SJSA1 (cell line): ENCODE measurements at regions not wholly inside any gene's neighbourhood (a gene's known extent, or its start where the extent isn't known, plus 50 kb on each side); places are given as distances from the start of the nearest gene placed in this dataset.

ENCODE experiments used
- DNase-seq, 2 experiments: peaks; one replicate each; pipeline ENCODE4 v3.0.0-alpha.2; 2015 to 2020; ENCODE audit warnings: low spot score in 2 of 2, low read depth in 1 of 2
- H3K27ac ChIP-seq: fragments of 250-450 bp; sonication (Bioruptor Pico); 2 replicates; pipeline ENCODE4 v1.5.1; 2020; ENCODE audit warnings: mild to moderate bottlenecking, moderate library complexity
- H3K27me3 ChIP-seq: fragments of 250-450 bp; sonication (Bioruptor Pico); replicated peaks from 2 replicates; pipeline ENCODE4 v1.5.1; 2020; ENCODE audit warnings: mild to moderate bottlenecking, moderate library complexity
- H3K36me3 ChIP-seq: fragments of 250-450 bp; sonication (Bioruptor Pico); 2 replicates; pipeline ENCODE4 v1.5.1; 2020; ENCODE audit warnings: mild to moderate bottlenecking
- H3K4me1 ChIP-seq: fragments of 250-450 bp; sonication (Bioruptor Pico); replicated peaks from 2 replicates; pipeline ENCODE4 v1.6.1; 2021; ENCODE audit warnings: mild to moderate bottlenecking
- H3K4me3 ChIP-seq: fragments of 250-450 bp; sonication (Bioruptor Pico); 2 replicates; pipeline ENCODE4 v1.5.1; 2020; ENCODE audit warnings: mild to moderate bottlenecking
- H3K9me3 ChIP-seq: fragments of 250-450 bp; sonication (Bioruptor Pico); replicated peaks from 2 replicates; pipeline ENCODE4 v1.5.1; 2020; ENCODE audit warnings: mild to moderate bottlenecking

DNA sequence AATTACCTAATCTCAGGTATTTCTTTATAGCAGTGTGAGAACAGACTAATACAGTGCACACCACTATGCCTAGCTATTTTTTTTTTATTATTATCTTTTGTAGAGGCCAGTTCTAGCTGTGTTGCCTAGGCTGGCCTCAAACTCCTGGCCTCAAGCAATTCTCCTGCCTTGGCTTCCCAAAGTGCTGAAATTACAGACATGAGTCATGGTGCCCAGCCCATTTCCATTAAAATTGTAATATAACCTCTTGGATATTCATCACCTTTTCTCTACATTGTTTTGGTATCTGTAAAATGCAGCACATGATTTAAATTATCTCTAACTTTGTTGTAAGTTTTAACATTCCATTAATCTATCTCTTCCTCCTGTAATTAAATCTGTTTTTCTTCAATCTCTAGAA, 2052.9 kb downstream of the ARAP2 start:
- H3K9me3 ChIP-seq = no peaks in the 10 kb centered on the region
- no peak for DNase-seq
- no peaks in the 10 kb centered on the region for H3K4me1 ChIP-seq
- no peaks in the 10 kb centered on the region for H3K27me3 ChIP-seq
- H3K36me3 ChIP-seq = no peaks in the 10 kb centered on the region
- no peak overlapping the region for H3K4me3 ChIP-seq
- H3K27ac ChIP-seq = no peak overlapping the region

- Histone ChIP-seq H3K4me1 (no peaks in the 10 kb centered on the region), H3K27ac (no peak overlapping the region), H3K4me3 (no peak overlapping the region), H3K36me3 (no peaks in the 10 kb centered on the region), H3K9me3 (no peaks in the 10 kb centered on the region), H3K27me3 (no peaks in the 10 kb centered on the region)
- DNase-seq = no peak
Observed at GRCh38 chr4:34193451-34194154, 2050.7 kb downstream of the ARAP2 start.

DNA sequence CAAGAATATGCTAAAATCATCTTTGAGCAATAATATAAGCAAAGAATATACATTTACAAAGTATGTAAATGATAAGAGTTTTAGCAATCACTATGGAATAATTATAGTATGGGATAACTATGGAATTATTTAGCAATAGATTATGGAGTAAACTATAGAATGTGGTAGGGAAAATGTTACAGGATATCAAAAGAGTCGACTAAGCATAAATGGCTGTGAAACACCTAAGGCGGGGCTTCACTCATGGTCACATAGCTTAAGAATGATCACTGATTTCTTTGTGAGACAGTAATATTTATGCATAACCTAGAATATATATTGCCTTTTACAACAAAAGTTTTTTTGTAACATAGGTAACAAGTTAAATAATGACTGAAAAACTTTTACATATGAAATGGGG, 2049.7 kb downstream of the ARAP2 start:
- H3K4me3 ChIP-seq = no peak overlapping the region
- H3K27ac ChIP-seq = no peak overlapping the region
- H3K36me3 ChIP-seq = no peaks in the 10 kb centered on the region
- H3K27me3 ChIP-seq = no peaks in the 10 kb centered on the region
- no peaks in the 10 kb centered on the region for H3K9me3 ChIP-seq
- DNase-seq = no peak
- no peaks in the 10 kb centered on the region for H3K4me1 ChIP-seq

DNA sequence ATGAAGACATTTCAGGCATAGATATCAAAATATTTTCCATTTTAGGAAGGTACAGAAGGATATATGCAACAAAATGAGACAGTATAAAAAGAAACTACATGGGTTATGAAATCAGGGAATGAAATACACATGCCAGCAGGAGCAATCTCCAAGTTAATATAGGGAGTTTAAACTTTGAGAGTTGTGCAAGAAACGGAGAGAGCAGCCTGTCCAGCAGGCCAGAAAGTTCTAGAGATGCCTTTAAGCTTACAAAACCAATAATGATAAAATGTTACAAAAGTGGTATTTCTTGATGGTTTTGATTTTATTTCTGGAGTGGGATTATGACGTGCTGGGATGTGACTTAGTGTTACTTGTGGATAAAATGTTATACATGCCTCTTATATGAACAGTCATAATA, 2047.9 kb downstream of the ARAP2 start:
- Histone ChIP-seq H3K4me1 (no peaks in the 10 kb centered on the region), H3K9me3 (no peaks in the 10 kb centered on the region), H3K36me3 (no peaks in the 10 kb centered on the region), H3K4me3 (no peak overlapping the region), H3K27ac (no peak overlapping the region), H3K27me3 (no peaks in the 10 kb centered on the region)
- no peak for DNase-seq

DNA sequence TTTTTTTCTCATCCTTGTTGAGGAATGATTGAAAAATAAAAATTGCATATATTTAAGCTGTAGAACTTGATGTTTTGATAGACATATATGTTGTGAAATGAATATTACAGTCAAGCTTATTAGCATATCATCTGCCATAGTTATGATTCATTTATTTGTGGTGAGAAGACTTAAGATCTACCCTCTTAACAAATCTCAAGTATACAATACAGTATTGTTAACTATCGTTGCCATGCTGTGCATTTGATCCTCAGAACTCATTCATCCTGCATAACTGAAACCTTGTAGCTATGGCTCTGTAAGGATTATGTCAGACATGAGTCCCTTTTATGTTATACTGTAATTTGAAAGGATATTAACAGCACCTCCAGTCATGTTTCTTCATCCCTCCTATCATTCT, 2045.3 kb downstream of the ARAP2 start:
- no peak overlapping the region for H3K4me3 ChIP-seq
- no peak overlapping the region for H3K27ac ChIP-seq
- H3K36me3 ChIP-seq = no peaks in the 10 kb centered on the region
- H3K27me3 ChIP-seq = no peaks in the 10 kb centered on the region
- no peaks in the 10 kb centered on the region for H3K4me1 ChIP-seq
- no peaks in the 10 kb centered on the region for H3K9me3 ChIP-seq
- DNase-seq = no peak

GRCh38 chr4:34200535-34200934, 2043.8 kb downstream of the ARAP2 start:
- no peak for DNase-seq
- no peak overlapping the region for H3K4me3 ChIP-seq

GRCh38 chr4:34202154-34202553, 2042.2 kb downstream of the ARAP2 start:
- no peaks in the 10 kb centered on the region for H3K9me3 ChIP-seq
- no peaks in the 10 kb centered on the region for H3K36me3 ChIP-seq
- DNase-seq = no peak
- no peak overlapping the region for H3K27ac ChIP-seq
- H3K4me1 ChIP-seq = no peaks in the 10 kb centered on the region
- H3K27me3 ChIP-seq = no peaks in the 10 kb centered on the region
- no peak overlapping the region for H3K4me3 ChIP-seq

More at GRCh38 chr4:34200535-34200934, 2043.8 kb downstream of the ARAP2 start:
- Histone ChIP-seq H3K27me3 (no peaks in the 10 kb centered on the region), H3K4me1 (no peaks in the 10 kb centered on the region), H3K27ac (no peak overlapping the region), H3K36me3 (no peaks in the 10 kb centered on the region), H3K9me3 (no peaks in the 10 kb centered on the region)

DNA sequence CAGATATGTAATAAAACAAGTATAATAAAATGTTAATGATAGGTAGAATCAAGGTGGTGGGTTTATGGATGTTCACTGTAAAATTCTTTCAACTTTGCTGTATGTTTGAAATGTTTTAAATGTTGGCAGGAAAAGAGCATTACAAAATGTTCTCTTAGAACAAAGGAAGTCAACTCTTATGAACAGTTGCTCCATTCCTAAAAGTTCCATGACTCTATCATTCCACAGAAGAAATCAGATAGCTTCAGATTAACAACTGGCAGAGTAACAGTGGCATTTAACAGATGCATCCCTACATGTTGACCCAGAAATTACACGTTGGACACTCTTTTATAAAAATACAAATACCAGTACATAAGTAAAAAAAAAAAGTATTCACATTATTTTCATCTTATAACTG, 2023.7 kb downstream of the ARAP2 start:
- Histone ChIP-seq H3K36me3 (no peaks in the 10 kb centered on the region), H3K4me3 (no peak overlapping the region), H3K27me3 (no peaks in the 10 kb centered on the region), H3K9me3 (no peaks in the 10 kb centered on the region), H3K4me1 (no peaks in the 10 kb centered on the region), H3K27ac (no peak overlapping the region)
- no peak for DNase-seq

DNA sequence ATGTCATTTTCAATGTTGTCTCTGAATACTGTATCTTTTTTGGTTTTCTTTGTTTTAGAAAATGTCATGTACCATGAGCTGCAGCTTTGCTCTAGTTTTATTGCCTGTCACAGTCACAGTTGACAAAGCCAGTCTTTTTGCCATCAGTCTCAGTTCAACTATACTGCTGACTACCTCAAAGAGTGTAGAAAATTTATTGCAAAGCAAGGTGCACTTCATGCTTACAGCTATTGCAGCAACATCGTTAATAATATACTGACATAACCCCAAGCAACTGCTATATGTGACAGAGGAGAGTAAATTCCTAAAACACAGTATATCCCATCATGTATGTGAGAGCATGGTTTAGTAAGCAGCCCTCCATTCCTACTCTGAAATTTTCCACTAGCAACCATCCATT, 2022.3 kb downstream of the ARAP2 start:
- Histone ChIP-seq H3K27me3 (no peaks in the 10 kb centered on the region), H3K27ac (no peak overlapping the region), H3K36me3 (no peaks in the 10 kb centered on the region), H3K4me3 (no peak overlapping the region), H3K9me3 (no peaks in the 10 kb centered on the region), H3K4me1 (no peaks in the 10 kb centered on the region)
- no peak for DNase-seq

DNA sequence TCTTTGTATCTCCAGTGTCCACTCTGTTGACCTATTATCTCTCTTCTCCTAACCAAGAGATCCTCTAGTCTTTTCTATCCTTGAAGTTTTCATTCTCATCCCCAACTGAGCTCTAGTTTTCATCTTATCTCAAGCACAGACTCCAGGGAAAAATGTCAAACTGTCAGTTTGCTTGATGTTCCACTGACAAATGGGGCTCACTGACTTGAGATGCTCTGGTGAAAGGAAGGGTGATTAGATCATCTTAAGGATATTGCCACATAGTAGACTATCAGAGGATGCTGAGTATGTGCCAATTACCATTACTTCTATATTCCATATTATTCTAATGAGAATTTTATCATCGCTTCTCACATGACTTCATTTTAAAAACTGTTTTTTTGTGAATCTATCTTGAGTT, 2008.2 kb downstream of the ARAP2 start:
- H3K27me3 ChIP-seq = no peaks in the 10 kb centered on the region
- H3K9me3 ChIP-seq = no peaks in the 10 kb centered on the region
- no peak overlapping the region for H3K4me3 ChIP-seq
- H3K4me1 ChIP-seq = no peaks in the 10 kb centered on the region
- no peak for DNase-seq
- H3K36me3 ChIP-seq = no peaks in the 10 kb centered on the region
- H3K27ac ChIP-seq = no peak overlapping the region

DNA sequence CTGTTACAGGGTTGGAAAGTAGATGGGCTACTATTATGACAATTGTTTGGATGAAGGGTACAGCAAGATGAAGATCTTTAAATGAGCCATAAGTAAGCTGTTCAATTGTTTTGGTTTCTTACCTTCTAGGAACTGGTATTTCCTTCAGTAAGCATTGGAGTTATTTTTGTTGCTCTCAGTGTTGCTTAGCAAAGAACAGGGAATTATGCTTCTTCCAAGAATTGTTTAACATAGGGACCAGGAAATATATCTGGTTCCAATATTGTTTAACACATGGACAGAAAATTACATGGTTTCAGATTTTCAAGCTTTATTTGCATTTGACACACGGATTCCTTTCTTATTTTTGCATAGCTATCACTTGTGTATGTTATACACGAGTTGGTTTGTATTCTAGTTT, 1999.0 kb downstream of the ARAP2 start:
- no peak overlapping the region for H3K4me3 ChIP-seq
- no peaks in the 10 kb centered on the region for H3K4me1 ChIP-seq
- H3K9me3 ChIP-seq = no peaks in the 10 kb centered on the region
- no peak for DNase-seq
- H3K27ac ChIP-seq = no peak overlapping the region
- no peaks in the 10 kb centered on the region for H3K36me3 ChIP-seq
- no peaks in the 10 kb centered on the region for H3K27me3 ChIP-seq

- H3K27ac ChIP-seq = no peak overlapping the region
- H3K4me3 ChIP-seq = no peak overlapping the region
- no peaks in the 10 kb centered on the region for H3K9me3 ChIP-seq
- no peak for DNase-seq
- H3K27me3 ChIP-seq = no peaks in the 10 kb centered on the region
- no peaks in the 10 kb centered on the region for H3K4me1 ChIP-seq
- H3K36me3 ChIP-seq = no peaks in the 10 kb centered on the region
Observed at GRCh38 chr4:34250562-34250961, 1993.8 kb downstream of the ARAP2 start.

GRCh38 chr4:34253239-34253638, 1991.1 kb downstream of the ARAP2 start:
- Histone ChIP-seq H3K27me3 (no peaks in the 10 kb centered on the region), H3K4me1 (no peaks in the 10 kb centered on the region)
- DNase-seq = no peak

DNA sequence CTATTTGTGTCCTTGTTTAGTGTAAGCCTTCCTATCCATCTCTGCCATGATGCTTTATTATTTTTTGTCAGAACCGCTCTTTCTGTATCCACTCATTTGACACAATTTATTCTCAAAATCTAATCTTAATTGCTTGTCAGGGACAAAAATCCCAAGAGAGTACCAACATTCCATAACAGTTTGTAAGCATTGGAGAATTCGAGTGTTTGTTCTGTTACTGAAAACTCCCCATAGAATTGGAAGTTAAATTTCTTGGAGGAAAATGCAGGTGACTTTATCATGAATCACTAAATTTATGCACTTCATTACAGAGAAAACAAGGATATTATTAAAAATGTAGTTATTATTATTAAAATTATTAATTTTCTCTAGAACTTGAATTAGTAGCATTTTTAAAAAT, 1986.1 kb downstream of the ARAP2 start:
- Histone ChIP-seq H3K36me3 (no peaks in the 10 kb centered on the region), H3K9me3 (no peaks in the 10 kb centered on the region), H3K27me3 (no peaks in the 10 kb centered on the region), H3K4me1 (no peaks in the 10 kb centered on the region), H3K4me3 (no peak overlapping the region), H3K27ac (no peak overlapping the region)
- no peak for DNase-seq

More at GRCh38 chr4:34253239-34253638, 1991.1 kb downstream of the ARAP2 start:
- no peaks in the 10 kb centered on the region for H3K9me3 ChIP-seq
- no peaks in the 10 kb centered on the region for H3K36me3 ChIP-seq
- no peak overlapping the region for H3K27ac ChIP-seq
- no peak overlapping the region for H3K4me3 ChIP-seq

DNA sequence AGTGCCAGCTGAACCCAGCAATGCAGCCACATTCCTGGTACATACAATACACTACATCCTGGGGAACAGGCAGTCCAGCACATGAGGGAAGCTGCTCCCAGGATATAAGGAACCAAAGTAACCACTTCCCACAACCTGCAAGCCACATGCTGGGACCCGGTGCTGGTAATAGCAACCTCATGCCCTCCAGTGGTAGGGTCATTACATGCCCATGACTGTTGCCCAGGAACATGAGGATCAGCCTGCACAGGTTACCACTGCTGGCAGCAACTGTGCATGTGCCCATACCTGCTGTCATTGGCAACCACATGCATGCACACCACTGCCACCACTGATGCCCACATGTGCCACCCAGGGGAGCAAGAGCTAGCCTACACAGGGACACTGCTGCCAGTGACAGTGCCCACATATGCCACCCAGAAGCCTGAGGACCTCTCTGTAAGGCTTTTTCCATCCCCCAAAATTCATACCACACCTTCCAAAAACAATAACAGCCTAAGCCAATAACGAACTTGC, 1982.5 kb downstream of the ARAP2 start:
- H3K9me3 ChIP-seq = no peaks in the 10 kb centered on the region
- no peaks in the 10 kb centered on the region for H3K4me1 ChIP-seq
- DNase-seq = no peak
- no peaks in the 10 kb centered on the region for H3K36me3 ChIP-seq
- no peak overlapping the region for H3K4me3 ChIP-seq
- no peaks in the 10 kb centered on the region for H3K27me3 ChIP-seq
- H3K27ac ChIP-seq = no peak overlapping the region
